DOHH2 (cell line): ENCODE measurements at regions not wholly inside any gene's neighbourhood (a gene's known extent, or its start where the extent isn't known, plus 50 kb on each side); places are given as distances from the start of the nearest gene placed in this dataset.

ENCODE experiments used
- CTCF ChIP-seq: fragments of 200-600 bp; sonication (generic); IDR thresholded peaks from one replicate; pipeline ENCODE4 v1.5.1; 2014; ENCODE audit warnings: antibody characterized with exemption, mild to moderate bottlenecking, low read depth, low read length; ENCODE audit not compliant: poor library complexity, severe bottlenecking
- EZH2phosphoT487 ChIP-seq: fragments of 200-600 bp; sonication (generic); IDR thresholded peaks from 2 replicates; pipeline ENCODE4 v1.6.1; 2017; ENCODE audit warnings: borderline replicate concordance, mild to moderate bottlenecking, antibody characterized with exemption, low read length, moderate library complexity, mixed read lengths

GRCh38 chr5:114700823-114701222, 339.0 kb downstream of the KCNN2 start:
- no peak for TF ChIP-seq CTCF
- no peak for TF ChIP-seq EZH2phosphoT487
